ENCODE measurements at regions not wholly inside any gene's neighbourhood (a gene's known extent, or its start where the extent isn't known, plus 50 kb on each side); places are given as distances from the start of the nearest gene placed in this dataset.

DNA sequence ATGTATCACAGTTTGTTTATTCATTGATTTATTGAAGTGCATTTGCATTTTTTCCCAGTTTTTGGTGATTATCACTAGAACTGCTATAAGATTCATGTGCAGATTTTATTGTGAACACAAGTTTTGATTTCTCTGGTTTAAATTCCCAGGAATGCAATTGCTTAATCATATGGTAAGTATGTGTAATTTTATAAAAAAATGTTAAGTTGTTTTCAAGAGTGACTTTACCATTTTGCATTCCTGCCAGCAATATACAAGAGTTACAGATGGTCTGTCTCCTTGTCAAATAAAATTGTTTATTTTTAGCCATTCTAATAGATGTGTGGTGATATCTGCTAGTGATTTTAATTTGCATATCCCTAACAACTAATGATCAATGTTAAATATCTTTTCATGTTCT lies 127.3 kb upstream of the APP start:
- Histone ChIP-seq H4K20me1 (ENCODE audit: low read length) (no peaks in the 10 kb centered on the region), H3K4me1 (ENCODE audit: insufficient read depth, low read length) (no peaks in the 10 kb centered on the region), H3K27me3 (ENCODE audit: low read length) (no peaks in the 10 kb centered on the region), H3K9me3 (ENCODE audit: low read length) (peaks cover 9% of the 10 kb centered on the region; the same call in 1 of the 2 replicates), H3K9ac (ENCODE audit: low read length) (no peak overlapping the region), H3K9me2 (replicated peaks; ENCODE audit: low read length) (no peaks in the 10 kb centered on the region), H3F3A (ENCODE audit: low read length, unreplicated experiment) (no peaks in the 10 kb centered on the region), H3K27ac (ENCODE audit: low read length) (no peak overlapping the region), H3K79me2 (ENCODE audit: low read length) (no peaks in the 10 kb centered on the region), H2AFZ (ENCODE audit: low read length) (no peak overlapping the region), H3K4me2 (ENCODE audit: low read length) (no peak overlapping the region), H3K4me3 (ENCODE audit: low read length) (no peak overlapping the region), H3K36me3 (ENCODE audit: low read depth, low read length) (no peaks in the 10 kb centered on the region)
- ATAC-seq, result no peak
- intact Hi-C loops (cut with micrococcal nuclease), result no loop called here
- TF ChIP-seq, protein P1, sequence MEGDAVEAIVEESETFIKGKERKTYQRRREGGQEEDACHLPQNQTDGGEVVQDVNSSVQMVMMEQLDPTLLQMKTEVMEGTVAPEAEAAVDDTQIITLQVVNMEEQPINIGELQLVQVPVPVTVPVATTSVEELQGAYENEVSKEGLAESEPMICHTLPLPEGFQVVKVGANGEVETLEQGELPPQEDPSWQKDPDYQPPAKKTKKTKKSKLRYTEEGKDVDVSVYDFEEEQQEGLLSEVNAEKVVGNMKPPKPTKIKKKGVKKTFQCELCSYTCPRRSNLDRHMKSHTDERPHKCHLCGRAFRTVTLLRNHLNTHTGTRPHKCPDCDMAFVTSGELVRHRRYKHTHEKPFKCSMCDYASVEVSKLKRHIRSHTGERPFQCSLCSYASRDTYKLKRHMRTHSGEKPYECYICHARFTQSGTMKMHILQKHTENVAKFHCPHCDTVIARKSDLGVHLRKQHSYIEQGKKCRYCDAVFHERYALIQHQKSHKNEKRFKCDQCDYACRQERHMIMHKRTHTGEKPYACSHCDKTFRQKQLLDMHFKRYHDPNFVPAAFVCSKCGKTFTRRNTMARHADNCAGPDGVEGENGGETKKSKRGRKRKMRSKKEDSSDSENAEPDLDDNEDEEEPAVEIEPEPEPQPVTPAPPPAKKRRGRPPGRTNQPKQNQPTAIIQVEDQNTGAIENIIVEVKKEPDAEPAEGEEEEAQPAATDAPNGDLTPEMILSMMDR (conservative IDR thresholded peaks at IDR 0.05; ENCODE audit: low read depth, low read length), result no peak
- TF ChIP-seq EZH2 (IDR thresholded peaks at IDR 0.05; ENCODE audit: low read length, unreplicated experiment), result no peak
- no peak for TF ChIP-seq EZH2phosphoT487 (IDR thresholded peaks at IDR 0.05; ENCODE audit: borderline replicate concordance, low read length)
- no TSS peak for BruUV-seq (replicated peaks)
- ChIA-PET POLR2A (ENCODE audit: unreplicated experiment) (no interaction called here), CTCF (no interaction called here)
- no peak for DNase-seq

DNA sequence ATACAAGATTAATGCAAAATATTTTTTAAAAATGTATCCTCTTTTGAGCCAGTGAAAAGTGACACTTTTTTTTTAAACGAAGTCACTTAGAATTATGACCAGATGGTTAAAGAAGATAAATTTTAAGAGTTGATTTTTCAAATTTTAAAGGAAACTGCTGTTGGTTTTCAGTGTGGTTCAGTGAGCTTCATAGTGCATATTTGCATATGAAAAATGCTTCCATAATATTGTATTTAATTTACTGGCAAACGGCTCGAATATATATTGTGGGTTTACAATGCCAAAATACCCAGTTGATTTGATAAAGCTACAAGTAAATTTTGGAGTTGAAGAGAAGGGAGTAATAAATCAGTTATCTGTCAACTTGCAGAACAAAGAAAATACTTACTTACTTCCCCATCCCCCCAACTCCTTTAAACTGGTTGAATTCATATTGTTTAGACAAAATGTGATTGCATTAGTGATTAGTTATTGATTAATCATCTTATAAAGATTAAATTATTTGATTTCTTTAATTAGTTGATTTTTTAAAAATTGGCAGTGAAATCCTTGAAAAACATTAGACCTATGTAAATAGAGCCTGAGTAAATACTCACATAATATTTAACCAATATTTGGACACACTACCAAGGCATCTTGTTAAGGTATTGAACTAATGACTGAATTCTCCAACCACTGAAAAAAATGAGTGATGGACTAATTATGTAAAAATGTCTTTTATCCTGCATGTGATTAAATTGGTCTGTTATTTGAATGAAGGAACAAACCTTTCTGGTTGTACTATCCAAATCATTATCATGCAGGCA lies 122.8 kb upstream of the APP start:
- Histone ChIP-seq H3K27me3 (ENCODE audit: low read length) (no peaks in the 10 kb centered on the region), H3K4me2 (ENCODE audit: low read length) (no peak overlapping the region), H3K36me3 (ENCODE audit: low read depth, low read length) (no peaks in the 10 kb centered on the region), H3K9ac (ENCODE audit: low read length) (no peak overlapping the region), H3K9me3 (ENCODE audit: low read length) (peaks cover 9% of the 10 kb centered on the region; the same call in 1 of the 2 replicates), H3K27ac (ENCODE audit: low read length) (no peak overlapping the region), H2AFZ (ENCODE audit: low read length) (no peak overlapping the region), H4K20me1 (ENCODE audit: low read length) (no peaks in the 10 kb centered on the region), H3K9me2 (replicated peaks; ENCODE audit: low read length) (no peaks in the 10 kb centered on the region), H3F3A (ENCODE audit: low read length, unreplicated experiment) (no peaks in the 10 kb centered on the region), H3K4me1 (ENCODE audit: insufficient read depth, low read length) (no peaks in the 10 kb centered on the region), H3K79me2 (ENCODE audit: low read length) (no peaks in the 10 kb centered on the region), H3K4me3 (ENCODE audit: low read length) (no peak overlapping the region)
- DNase-seq, result no peak
- POLR2A ChIA-PET (ENCODE audit: unreplicated experiment), result no interaction called here
- CTCF ChIA-PET, result no interaction called here
- intact Hi-C loops (cut with micrococcal nuclease), result no loop called here
- BruUV-seq (replicated peaks), result no TSS peak
- TF ChIP-seq EZH2phosphoT487 (IDR thresholded peaks at IDR 0.05; ENCODE audit: borderline replicate concordance, low read length) (no peak), EZH2 (IDR thresholded peaks at IDR 0.05; ENCODE audit: low read length, unreplicated experiment) (no peak)
- TF ChIP-seq, protein P1 (conservative IDR thresholded peaks at IDR 0.05; ENCODE audit: low read depth, low read length), result no peak
- ATAC-seq, result no peak

DNA sequence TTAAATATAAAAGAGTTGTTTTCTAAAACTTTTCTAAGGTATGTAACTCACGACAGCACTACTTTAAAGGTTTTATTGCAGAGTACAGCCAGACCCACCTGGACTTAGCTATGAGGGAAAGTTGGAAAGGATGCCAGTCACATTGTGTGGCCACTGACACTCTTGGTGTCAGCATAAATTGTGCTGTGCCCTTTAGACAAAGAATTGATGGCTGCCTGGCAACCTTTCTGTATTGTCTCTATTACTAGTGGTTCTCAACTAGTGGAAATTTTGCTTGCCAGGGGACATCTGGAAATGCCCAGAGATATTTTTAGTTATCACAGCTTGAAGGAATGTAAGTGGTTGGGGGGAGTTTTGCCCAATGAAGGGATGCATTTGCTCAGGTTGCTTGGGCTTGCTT lies 117.5 kb upstream of the APP start:
- Histone ChIP-seq H3F3A (ENCODE audit: low read length, unreplicated experiment) (no peaks in the 10 kb centered on the region), H3K27ac (ENCODE audit: low read length) (no peak overlapping the region), H3K4me3 (ENCODE audit: low read length) (no peak overlapping the region), H3K79me2 (ENCODE audit: low read length) (no peaks in the 10 kb centered on the region), H3K9me2 (replicated peaks; ENCODE audit: low read length) (no peaks in the 10 kb centered on the region), H3K9ac (ENCODE audit: low read length) (no peak overlapping the region), H3K9me3 (ENCODE audit: low read length) (no peaks in the 10 kb centered on the region), H3K27me3 (ENCODE audit: low read length) (no peaks in the 10 kb centered on the region), H4K20me1 (ENCODE audit: low read length) (no peaks in the 10 kb centered on the region), H3K36me3 (ENCODE audit: low read depth, low read length) (no peaks in the 10 kb centered on the region), H3K4me1 (ENCODE audit: insufficient read depth, low read length) (no peaks in the 10 kb centered on the region), H3K4me2 (ENCODE audit: low read length) (no peak overlapping the region), H2AFZ (ENCODE audit: low read length) (no peak overlapping the region)
- DNase-seq (no peak), ATAC-seq (no peak)
- CTCF ChIA-PET, result no interaction called here
- intact Hi-C loops (cut with micrococcal nuclease), result no loop called here
- TF ChIP-seq, protein P1 (conservative IDR thresholded peaks at IDR 0.05; ENCODE audit: low read depth, low read length), result no peak
- TF ChIP-seq EZH2 (IDR thresholded peaks at IDR 0.05; ENCODE audit: low read length, unreplicated experiment) (no peak), EZH2phosphoT487 (IDR thresholded peaks at IDR 0.05; ENCODE audit: borderline replicate concordance, low read length) (no peak)
- POLR2A ChIA-PET (ENCODE audit: unreplicated experiment), result interaction anchor here (0.6 kb wide), 1 partner anchor 295 kb away, joined by 7 read pairs; no protein-coding TSS in a partner anchor
- BruUV-seq (replicated peaks), result no TSS peak
